ENCODE measurements at regions not wholly inside any gene's neighbourhood (a gene's known extent, or its start where the extent isn't known, plus 50 kb on each side); places are given as distances from the start of the nearest gene placed in this dataset.

DNA sequence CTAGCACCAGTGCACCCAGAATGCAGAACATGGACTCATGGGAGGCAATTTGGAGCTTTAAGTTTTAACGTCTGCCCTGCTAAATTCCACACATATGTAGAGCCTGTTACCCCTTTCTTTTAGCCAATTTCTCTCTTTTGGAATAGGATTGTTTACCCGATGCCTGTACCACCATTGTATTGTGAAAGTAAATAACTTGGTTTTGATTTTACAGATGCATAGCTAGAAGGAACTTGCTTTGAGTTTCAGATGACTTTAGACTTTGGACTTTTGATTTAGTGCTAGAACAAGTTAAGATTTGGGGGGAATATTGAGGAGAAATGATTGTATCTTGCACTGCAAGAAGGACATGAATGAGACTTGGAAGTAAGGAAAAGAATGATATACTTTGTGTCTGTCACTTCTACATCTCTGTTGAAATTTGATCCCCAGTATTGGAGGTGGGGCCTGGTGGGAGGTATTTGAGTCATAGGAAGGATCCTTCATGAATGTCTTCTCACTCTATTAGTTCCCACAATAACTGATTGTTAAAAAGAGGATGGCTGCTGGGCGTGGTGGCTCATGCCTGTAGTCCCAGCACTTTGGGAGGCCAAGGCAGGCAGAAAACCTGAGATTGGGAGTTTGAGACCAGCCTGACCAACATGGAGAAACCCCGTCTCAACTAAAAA lies 794.8 kb upstream of the LCORL start:
- Mint-ChIP-seq H3K4me3 (no peak overlapping the region), H3K9me3 (peaks cover 3% of the 10 kb centered on the region), H3K4me1 (no peaks in the 10 kb centered on the region), H3K36me3 (ENCODE audit: low read depth) (no peaks in the 10 kb centered on the region), H3K27me3 (ENCODE audit: low read depth) (no peaks in the 10 kb centered on the region), H3K27ac (ENCODE audit: unreplicated experiment) (no peak overlapping the region)
- DNase-seq (ENCODE audit: low read depth, low spot score): no peak
- TF ChIP-seq, protein P1, sequence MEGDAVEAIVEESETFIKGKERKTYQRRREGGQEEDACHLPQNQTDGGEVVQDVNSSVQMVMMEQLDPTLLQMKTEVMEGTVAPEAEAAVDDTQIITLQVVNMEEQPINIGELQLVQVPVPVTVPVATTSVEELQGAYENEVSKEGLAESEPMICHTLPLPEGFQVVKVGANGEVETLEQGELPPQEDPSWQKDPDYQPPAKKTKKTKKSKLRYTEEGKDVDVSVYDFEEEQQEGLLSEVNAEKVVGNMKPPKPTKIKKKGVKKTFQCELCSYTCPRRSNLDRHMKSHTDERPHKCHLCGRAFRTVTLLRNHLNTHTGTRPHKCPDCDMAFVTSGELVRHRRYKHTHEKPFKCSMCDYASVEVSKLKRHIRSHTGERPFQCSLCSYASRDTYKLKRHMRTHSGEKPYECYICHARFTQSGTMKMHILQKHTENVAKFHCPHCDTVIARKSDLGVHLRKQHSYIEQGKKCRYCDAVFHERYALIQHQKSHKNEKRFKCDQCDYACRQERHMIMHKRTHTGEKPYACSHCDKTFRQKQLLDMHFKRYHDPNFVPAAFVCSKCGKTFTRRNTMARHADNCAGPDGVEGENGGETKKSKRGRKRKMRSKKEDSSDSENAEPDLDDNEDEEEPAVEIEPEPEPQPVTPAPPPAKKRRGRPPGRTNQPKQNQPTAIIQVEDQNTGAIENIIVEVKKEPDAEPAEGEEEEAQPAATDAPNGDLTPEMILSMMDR (conservative IDR thresholded peaks at IDR 0.05): no peak

DNA sequence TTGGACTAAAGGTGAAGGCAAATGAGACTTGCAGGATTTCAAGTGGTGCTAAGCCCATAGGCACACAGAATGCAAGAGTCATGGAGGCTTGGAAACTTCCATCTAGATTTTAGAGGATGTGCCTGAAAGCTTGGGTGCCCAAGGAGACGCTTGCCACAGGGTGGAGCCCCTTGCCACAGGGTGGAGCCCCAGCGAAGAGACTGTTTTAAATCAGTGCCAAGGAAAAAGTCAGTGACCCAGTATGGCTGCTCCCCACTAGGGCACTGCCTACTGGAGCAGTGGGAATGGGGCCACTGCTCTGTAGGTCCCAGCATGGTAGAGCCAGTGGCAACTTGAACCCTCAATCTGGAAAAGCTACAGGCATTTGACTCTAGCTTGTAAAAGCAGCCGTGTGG lies 794.2 kb upstream of the LCORL start:
- H3K27me3 Mint-ChIP-seq (ENCODE audit: low read depth): no peaks in the 10 kb centered on the region
- H3K36me3 Mint-ChIP-seq (ENCODE audit: low read depth): no peaks in the 10 kb centered on the region
- H3K4me3 Mint-ChIP-seq: no peak overlapping the region
- TF ChIP-seq, protein P1 (conservative IDR thresholded peaks at IDR 0.05): no peak
- H3K9me3 Mint-ChIP-seq: peaks cover 3% of the 10 kb centered on the region
- no peaks in the 10 kb centered on the region for H3K4me1 Mint-ChIP-seq
- no peak for DNase-seq (ENCODE audit: low read depth, low spot score)
- H3K27ac Mint-ChIP-seq (ENCODE audit: unreplicated experiment): no peak overlapping the region

DNA sequence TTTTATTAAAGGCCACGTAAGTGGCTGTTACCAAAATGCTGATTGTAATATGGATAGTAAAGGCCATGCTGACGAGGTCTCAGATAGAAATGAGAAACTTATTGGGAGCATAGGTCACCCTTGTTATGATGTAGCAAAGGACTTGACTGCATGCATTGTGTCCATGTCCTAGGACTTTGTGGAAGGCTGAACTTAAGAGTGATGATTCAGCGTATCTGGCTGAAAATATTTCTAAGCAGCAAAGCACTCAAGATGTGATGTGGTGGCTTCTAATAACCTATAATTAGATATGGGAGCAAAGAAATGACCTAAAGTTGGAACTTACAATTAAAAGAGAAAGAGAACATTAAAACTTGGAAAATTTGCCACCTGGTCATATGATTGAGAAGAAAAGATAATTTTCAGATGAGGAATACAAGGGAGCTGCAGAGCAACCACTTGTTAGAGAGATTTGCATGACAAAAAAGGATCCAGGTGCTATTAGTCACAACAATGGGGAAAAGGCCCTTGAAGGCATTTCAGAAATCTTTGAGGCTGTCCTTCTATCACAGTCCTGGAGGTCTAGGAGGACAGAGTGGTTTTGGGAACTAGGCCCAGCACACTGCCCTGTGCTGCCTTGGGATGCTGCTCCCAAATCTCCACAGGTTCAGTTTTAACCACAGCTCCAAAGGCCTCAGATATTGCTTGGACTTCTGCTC lies 793.7 kb upstream of the LCORL start:
- Mint-ChIP-seq H3K4me3 (no peak overlapping the region), H3K9me3 (peaks cover 3% of the 10 kb centered on the region), H3K27me3 (ENCODE audit: low read depth) (no peaks in the 10 kb centered on the region), H3K36me3 (ENCODE audit: low read depth) (no peaks in the 10 kb centered on the region), H3K4me1 (no peaks in the 10 kb centered on the region), H3K27ac (ENCODE audit: unreplicated experiment) (no peak overlapping the region)
- no peak for DNase-seq (ENCODE audit: low read depth, low spot score)
- TF ChIP-seq, protein P1 (conservative IDR thresholded peaks at IDR 0.05): no peak

DNA sequence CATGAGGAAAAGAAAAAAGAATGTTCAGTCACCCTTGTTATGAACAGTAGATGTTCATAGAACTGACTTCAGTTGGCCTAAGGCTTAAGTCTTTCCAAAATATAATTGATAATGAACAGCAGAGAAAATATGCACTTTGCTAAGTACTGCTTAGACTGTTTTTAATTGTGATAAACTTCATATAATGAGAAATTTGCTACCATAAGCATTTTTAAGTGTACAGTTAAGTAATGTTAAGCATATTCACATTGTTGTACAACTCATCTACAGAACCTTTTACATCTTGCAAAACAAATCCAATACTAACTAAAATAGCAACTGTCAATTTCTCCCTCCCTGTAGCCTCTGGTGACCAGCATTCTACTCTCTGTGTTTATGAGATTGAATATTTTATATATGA lies 792.2 kb upstream of the LCORL start:
- no peak overlapping the region for H3K4me3 Mint-ChIP-seq
- peaks cover 3% of the 10 kb centered on the region for H3K9me3 Mint-ChIP-seq
- H3K27me3 Mint-ChIP-seq (ENCODE audit: low read depth): no peaks in the 10 kb centered on the region
- TF ChIP-seq, protein P1 (conservative IDR thresholded peaks at IDR 0.05): no peak
- DNase-seq (ENCODE audit: low read depth, low spot score): no peak
- H3K36me3 Mint-ChIP-seq (ENCODE audit: low read depth): no peaks in the 10 kb centered on the region
- no peak overlapping the region for H3K27ac Mint-ChIP-seq (ENCODE audit: unreplicated experiment)
- no peaks in the 10 kb centered on the region for H3K4me1 Mint-ChIP-seq

DNA sequence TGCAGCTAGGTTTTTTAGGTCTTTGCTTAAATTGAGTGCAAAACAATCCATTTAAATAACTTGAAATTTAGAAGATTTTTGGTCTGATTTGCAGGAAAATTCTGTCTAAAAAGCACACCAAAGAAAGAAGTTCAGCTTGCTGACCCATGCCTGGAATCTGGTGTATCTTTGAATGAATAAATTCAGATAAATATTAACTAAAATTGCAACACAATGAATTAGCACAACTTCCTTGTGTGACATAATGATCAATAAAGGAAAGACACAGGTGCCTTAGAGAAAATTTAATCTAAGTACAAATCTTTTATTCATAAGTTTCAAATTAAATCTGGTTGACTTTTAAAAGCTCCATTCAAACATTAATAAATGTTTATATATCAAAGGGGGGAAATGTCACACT lies 791.5 kb upstream of the LCORL start:
- Mint-ChIP-seq H3K27me3 (ENCODE audit: low read depth) (no peaks in the 10 kb centered on the region), H3K27ac (ENCODE audit: unreplicated experiment) (no peak overlapping the region), H3K36me3 (ENCODE audit: low read depth) (no peaks in the 10 kb centered on the region), H3K9me3 (peaks cover 3% of the 10 kb centered on the region), H3K4me1 (no peaks in the 10 kb centered on the region), H3K4me3 (no peak overlapping the region)
- no peak for DNase-seq (ENCODE audit: low read depth, low spot score)
- TF ChIP-seq, protein P1 (conservative IDR thresholded peaks at IDR 0.05): no peak
